ENCODE measurements at regions not wholly inside any gene's neighbourhood (a gene's known extent, or its start where the extent isn't known, plus 50 kb on each side); places are given as distances from the start of the nearest gene placed in this dataset.

DNA sequence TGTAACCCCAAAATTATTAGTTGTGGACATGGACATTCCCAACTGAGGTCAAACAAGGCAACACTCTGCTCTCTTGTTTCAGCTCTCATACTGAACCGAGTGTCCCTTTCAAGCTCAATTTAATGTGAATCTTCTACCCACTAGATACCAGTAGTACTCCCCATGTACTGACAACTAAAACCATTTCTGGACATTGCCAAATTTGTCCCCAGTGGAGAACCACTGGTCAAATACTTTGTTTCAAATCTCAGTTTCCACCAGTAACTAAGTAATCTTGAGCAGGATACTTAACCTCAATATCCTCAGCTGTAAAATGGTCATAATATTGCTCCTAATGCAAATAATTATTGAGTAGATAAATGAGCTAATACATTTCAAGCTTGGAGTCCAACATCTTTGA lies 566.0 kb downstream of the ZIC1 start:
- TF ChIP-seq FOXM1 (IDR thresholded peaks at IDR 0.05; ENCODE audit: borderline replicate concordance) (no peak), FOXA1 (IDR thresholded peaks at IDR 0.05) (no peak), FOXK2 (IDR thresholded peaks at IDR 0.05) (no peak), LEF1 (IDR thresholded peaks at IDR 0.05; ENCODE audit: borderline replicate concordance) (no peak), NFRKB (IDR thresholded peaks at IDR 0.05) (no peak), ELF4 (IDR thresholded peaks at IDR 0.05) (no peak), SP1 (IDR thresholded peaks at IDR 0.05) (no peak), TARDBP (IDR thresholded peaks at IDR 0.05) (no peak), L3MBTL2 (conservative IDR thresholded peaks at IDR 0.05) (no peak), ZNF384 (IDR thresholded peaks at IDR 0.05) (no peak)
- TF ChIP-seq, protein P1, sequence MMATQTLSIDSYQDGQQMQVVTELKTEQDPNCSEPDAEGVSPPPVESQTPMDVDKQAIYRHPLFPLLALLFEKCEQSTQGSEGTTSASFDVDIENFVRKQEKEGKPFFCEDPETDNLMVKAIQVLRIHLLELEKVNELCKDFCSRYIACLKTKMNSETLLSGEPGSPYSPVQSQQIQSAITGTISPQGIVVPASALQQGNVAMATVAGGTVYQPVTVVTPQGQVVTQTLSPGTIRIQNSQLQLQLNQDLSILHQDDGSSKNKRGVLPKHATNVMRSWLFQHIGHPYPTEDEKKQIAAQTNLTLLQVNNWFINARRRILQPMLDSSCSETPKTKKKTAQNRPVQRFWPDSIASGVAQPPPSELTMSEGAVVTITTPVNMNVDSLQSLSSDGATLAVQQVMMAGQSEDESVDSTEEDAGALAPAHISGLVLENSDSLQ (IDR thresholded peaks at IDR 0.05) = no peak

Measured in HEK293T (cell line).